Endothelial cell of umbilical vein (primary cell): ENCODE measurements at regions not wholly inside any gene's neighbourhood (a gene's known extent, or its start where the extent isn't known, plus 50 kb on each side); places are given as distances from the start of the nearest gene placed in this dataset.

ENCODE experiments used
- BruUV-seq: library from RNA; stranded (reverse); fragments of 400-500 nt; replicated peaks from 2 replicates; lab custom pipeline; 2021; lab: Mats Ljungman, UMichigan
- CTCF ChIA-PET: fragments of 300-600, 350-600 bp; sonication (Branson Sonifier 250); formaldehyde crosslinking; loops from one replicate; lab custom pipeline; 2021; ENCODE audit warnings: antibody characterized with exemption, inconsistent platforms; lab: Charles Lee
- POLR2A ChIA-PET: fragments of 300-600, 350-600 bp; sonication (Branson Sonifier 250); formaldehyde crosslinking; loops from one replicate; lab custom pipeline; 2021; ENCODE audit warnings: antibody characterized with exemption, inconsistent platforms; lab: Charles Lee
- DNase-seq: peaks from one replicate; pipeline ENCODE4 v3.0.0-alpha.2; 2011; ENCODE audit warnings: low read depth, low spot score
- FAIRE-seq: peaks from 2 replicates; lab custom pipeline; 2011; peaks lifted over from hg19 to GRCh38; lab: Jason Lieb, UNC
- H2AFZ ChIP-seq: 2 replicates; pipeline ENCODE4 v1.6.0; 2012; ENCODE audit warnings: low read depth, low read length, control low read depth, inconsistent platforms
- H3K27ac ChIP-seq: 2 replicates; pipeline ENCODE4 v1.5.1; 2011; ENCODE audit warnings: low read depth, mild to moderate bottlenecking, control low read depth, low read length, moderate library complexity; ENCODE audit not compliant: insufficient read depth
- H3K27me3 ChIP-seq, 2 experiments: 2 replicates each; pipeline versions ENCODE4 v1.6.0 to v1.6.1; 2011; ENCODE audit warnings: low read length in 2 of 2, mixed read lengths in 1 of 2; ENCODE audit not compliant: control insufficient read depth in 2 of 2, insufficient read depth in 2 of 2
- H3K36me3 ChIP-seq, 2 experiments: 2 replicates in 1 of 2; 3 replicates in 1 of 2; pipeline ENCODE4 v1.5.1; 2011; ENCODE audit warnings: low read length in 2 of 2, mild to moderate bottlenecking in 1 of 2, moderate library complexity in 1 of 2; ENCODE audit not compliant: control insufficient read depth in 2 of 2, insufficient read depth in 2 of 2; ENCODE audit errors: extremely low read depth in 1 of 2
- H3K4me1 ChIP-seq: 3 replicates; pipeline ENCODE4 v1.5.1; 2011; ENCODE audit warnings: mild to moderate bottlenecking, low read length; ENCODE audit not compliant: control insufficient read depth, insufficient read depth; ENCODE audit errors: extremely low read depth
- H3K4me2 ChIP-seq: 2 replicates; pipeline ENCODE4 v1.6.1; 2011; ENCODE audit warnings: low read length, control low read depth, mixed read lengths; ENCODE audit not compliant: insufficient read depth
- H3K4me3 ChIP-seq, 3 experiments: fragments of 200-600 bp in 1 of 3; sonication (generic), shearing (Covaris generic) in 1 of 3; replicated peaks in 1 of 3; 2 replicates each; pipeline ENCODE4 v1.5.1; 2011 to 2016; ENCODE audit warnings: control low read depth in 3 of 3, low read length in 3 of 3, mild to moderate bottlenecking in 2 of 3, inconsistent platforms in 1 of 3, low read depth in 1 of 3, moderate library complexity in 1 of 3; ENCODE audit not compliant: insufficient read depth in 1 of 3
- H3K79me2 ChIP-seq: 2 replicates; pipeline ENCODE4 v1.6.0; 2012; ENCODE audit warnings: low read length, inconsistent platforms; ENCODE audit not compliant: control insufficient read depth, insufficient read depth
- H3K9ac ChIP-seq: replicated peaks from 2 replicates; pipeline ENCODE3; 2011; ENCODE audit warnings: low read length, control low read depth; ENCODE audit not compliant: insufficient read depth; ENCODE audit errors: extremely low read depth
- H3K9me1 ChIP-seq: replicated peaks from 3 replicates; pipeline ENCODE4 v1.6.0; 2011; ENCODE audit warnings: mild to moderate bottlenecking, low read length; ENCODE audit not compliant: control insufficient read depth, insufficient read depth; ENCODE audit errors: extremely low read depth
- H3K9me3 ChIP-seq: replicated peaks from 2 replicates; pipeline ENCODE4 v1.5.1; 2012; ENCODE audit warnings: low read length, inconsistent platforms; ENCODE audit not compliant: control insufficient read depth, insufficient read depth
- H4K20me1 ChIP-seq: replicated peaks from 2 replicates; pipeline ENCODE3; 2011; ENCODE audit warnings: mild to moderate bottlenecking, low read length; ENCODE audit not compliant: control insufficient read depth, insufficient read depth; ENCODE audit errors: extremely low read depth
- CTCF ChIP-seq, 2 donors: IDR thresholded peaks; 1 replicate in 1 of 2; 2 replicates in 1 of 2; pipeline ENCODE4 v1.5.1; 2011; ENCODE audit warnings: low read length in 2 of 2, mild to moderate bottlenecking in 2 of 2, moderate library complexity in 2 of 2, control low read depth in 1 of 2, inconsistent platforms in 1 of 2, low read depth in 1 of 2; ENCODE audit not compliant: insufficient read depth in 1 of 2; ENCODE audit errors: extremely low read depth in 1 of 2
- EZH2 ChIP-seq: IDR thresholded peaks from 2 replicates; pipeline ENCODE4 v1.6.1; 2012; ENCODE audit warnings: borderline replicate concordance, low read depth, mild to moderate bottlenecking, moderate library complexity, low read length, inconsistent platforms; ENCODE audit not compliant: severe bottlenecking
- GATA2 ChIP-seq: IDR thresholded peaks from 2 replicates; pipeline ENCODE4 v1.7.0; 2011; ENCODE audit warnings: low read depth, mild to moderate bottlenecking, moderate library complexity, mixed read lengths, low read length; ENCODE audit not compliant: insufficient read length, insufficient read depth
- MYC ChIP-seq: IDR thresholded peaks from one replicate; pipeline ENCODE4 v1.6.1; 2011; ENCODE audit warnings: mild to moderate bottlenecking, low read depth, low read length
- POLR2AphosphoS5 ChIP-seq: IDR thresholded peaks from 2 replicates; pipeline ENCODE4 v1.6.1; 2012; ENCODE audit warnings: low read depth, mild to moderate bottlenecking, control low read depth, low read length, moderate library complexity; ENCODE audit not compliant: insufficient read depth
- dilution Hi-C: fragments of 300-500 bp; cut with MboI; formaldehyde crosslinking; loops from one replicate; pipeline ENCODE4 v1.15.0; 2019; ENCODE audit warnings: low sequenced_read_pairs; ENCODE audit not compliant: extremely low pct_ligation_motif_present
- intact Hi-C: fragments of 100-400 bp; cut with micrococcal nuclease; formaldehyde crosslinking; loops from one replicate; pipeline ENCODE4 v1.10.0; 2022

- FAIRE-seq (no peak), DNase-seq (no peak)
- dilution Hi-C loops, result no loop called here
- ChIA-PET POLR2A (no interaction called here), CTCF (no interaction called here)
- no peaks in the 10 kb centered on the region for H4K20me1 ChIP-seq
- peaks cover 2% of the 10 kb centered on the region for H3K9me3 ChIP-seq
- no peak overlapping the region for H3K9ac ChIP-seq
- H3K36me3 ChIP-seq, result no peaks in the 10 kb centered on the region
- no peak overlapping the region for H3K4me2 ChIP-seq
- H3K79me2 ChIP-seq, result no peaks in the 10 kb centered on the region
- intact Hi-C loops, result no loop called here
- H3K4me1 ChIP-seq, result no peaks in the 10 kb centered on the region
- TF ChIP-seq CTCF (IDR thresholded peaks at IDR 0.05; ENCODE audit: extremely low read depth in 1 of 2, insufficient read depth in 1 of 2, low read depth in 1 of 2, low read length in 2 of 2) (no peak), POLR2AphosphoS5 (no peak), MYC (no peak), EZH2 (no peak), GATA2 (no peak)
- H3K9me1 ChIP-seq, result no peaks in the 10 kb centered on the region
- H2AFZ ChIP-seq, result no peak overlapping the region
- H3K27me3 ChIP-seq, result no peaks in the 10 kb centered on the region
- H3K27ac ChIP-seq, result no peak overlapping the region
- BruUV-seq, result no TSS peak
- H3K4me3 ChIP-seq, result no peak overlapping the region
Measured at GRCh38 chr2:238729261-238729935, 118.5 kb upstream of the TWIST2 start.
